ENCODE measurements at regions not wholly inside any gene's neighbourhood (a gene's known extent, or its start where the extent isn't known, plus 50 kb on each side); places are given as distances from the start of the nearest gene placed in this dataset.

GRCh38 chr15:47573673-47574072, 143.6 kb upstream of the SEMA6D start:
- DNase-seq (ENCODE audit: low spot score) = no peak

GRCh38 chr15:47577000-47577399, 140.3 kb upstream of the SEMA6D start:
- no peak for DNase-seq (ENCODE audit: low spot score)

- DNase-seq (ENCODE audit: low spot score) = no peak
Observed at GRCh38 chr15:47577461-47577860, 139.8 kb upstream of the SEMA6D start.

- no peak for DNase-seq (ENCODE audit: low spot score)
Observed at GRCh38 chr15:47582233-47582632, 135.1 kb upstream of the SEMA6D start.

- no peak for DNase-seq (ENCODE audit: low spot score)
Observed at GRCh38 chr15:47584316-47584715, 133.0 kb upstream of the SEMA6D start.

- DNase-seq (ENCODE audit: low spot score) = no peak
Observed at GRCh38 chr15:47586653-47587224, 130.6 kb upstream of the SEMA6D start.

- no peak for DNase-seq (ENCODE audit: low spot score)
Observed at GRCh38 chr15:47587940-47588802, 129.1 kb upstream of the SEMA6D start.

- DNase-seq (ENCODE audit: low spot score) = no peak
Observed at GRCh38 chr15:47588958-47589357, 128.3 kb upstream of the SEMA6D start.

- DNase-seq (ENCODE audit: low spot score) = no peak
Observed at GRCh38 chr15:47598996-47599395, 118.3 kb upstream of the SEMA6D start.

- no peak for DNase-seq (ENCODE audit: low spot score)
Observed at GRCh38 chr15:47599806-47600205, 117.5 kb upstream of the SEMA6D start.

GRCh38 chr15:47602121-47602520, 115.2 kb upstream of the SEMA6D start:
- no peak for DNase-seq (ENCODE audit: low spot score)

GRCh38 chr15:47603026-47603425, 114.3 kb upstream of the SEMA6D start:
- DNase-seq (ENCODE audit: low spot score) = no peak

- DNase-seq (ENCODE audit: low spot score) = no peak
Observed at GRCh38 chr15:47607695-47608094, 109.6 kb upstream of the SEMA6D start.

GRCh38 chr15:47609693-47610092, 107.6 kb upstream of the SEMA6D start:
- no peak for DNase-seq (ENCODE audit: low spot score)

GRCh38 chr15:47610736-47611135, 106.6 kb upstream of the SEMA6D start:
- DNase-seq (ENCODE audit: low spot score) = no peak

GRCh38 chr15:47614360-47615011, 102.8 kb upstream of the SEMA6D start:
- DNase-seq (ENCODE audit: low spot score) = no peak

GRCh38 chr15:47616876-47617275, 100.4 kb upstream of the SEMA6D start:
- DNase-seq (ENCODE audit: low spot score) = no peak

- no peak for DNase-seq (ENCODE audit: low spot score)
Observed at GRCh38 chr15:47618241-47618640, 99.1 kb upstream of the SEMA6D start.

GRCh38 chr15:47620960-47621681, 96.2 kb upstream of the SEMA6D start:
- no peak for DNase-seq (ENCODE audit: low spot score)

GRCh38 chr15:47622055-47622454, 95.2 kb upstream of the SEMA6D start:
- no peak for DNase-seq (ENCODE audit: low spot score)

- no peak for DNase-seq (ENCODE audit: low spot score)
Observed at GRCh38 chr15:47624503-47624902, 92.8 kb upstream of the SEMA6D start.

GRCh38 chr15:47639042-47639441, 78.3 kb upstream of the SEMA6D start:
- no peak for DNase-seq (ENCODE audit: low spot score)

GRCh38 chr15:47640079-47640478, 77.2 kb upstream of the SEMA6D start:
- DNase-seq (ENCODE audit: low spot score) = no peak

Data from CD4-positive, alpha-beta T cell treated with Interleukin-6 at 100 ng/mL for 8 hours (primary cell).